Hematopoietic multipotent progenitor cell treated with erythropoietin and hydrocortisone succinate and interleukin-3 and kit ligand, for 15 days (in vitro differentiated cells): ENCODE measurements at regions not wholly inside any gene's neighbourhood (a gene's known extent, or its start where the extent isn't known, plus 50 kb on each side); places are given as distances from the start of the nearest gene placed in this dataset.

Experiments used
- DNase-seq: peaks from one replicate; pipeline ENCODE4 v3.0.0-alpha.2; 2015; ENCODE audit warnings: low spot score

DNA sequence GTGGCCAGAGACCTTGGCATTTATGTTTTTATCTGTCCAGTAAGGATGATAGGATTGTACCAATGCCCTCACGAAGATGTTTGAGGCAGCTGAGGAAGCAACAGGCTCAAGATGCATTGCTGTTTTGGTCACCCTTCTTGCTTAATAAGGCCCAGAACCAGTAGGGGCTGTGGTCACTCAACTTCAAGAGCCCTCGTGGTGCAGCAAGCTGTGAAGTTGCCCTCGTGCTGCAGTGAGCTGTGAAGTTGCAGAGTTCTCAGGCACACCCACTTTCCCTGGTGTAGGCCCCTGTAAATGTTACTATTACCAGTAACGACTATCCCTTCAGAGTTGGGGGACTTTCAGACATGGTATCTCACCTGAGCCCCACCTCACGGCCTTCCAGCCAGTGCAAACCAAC lies 207.6 kb upstream of the LYZL1 start:
- no peak for DNase-seq

- no peak for DNase-seq
Observed at GRCh38 chr10:29081951-29082685, 206.8 kb upstream of the LYZL1 start.

GRCh38 chr10:29083096-29083495 lies 205.8 kb upstream of the LYZL1 start:
- no peak for DNase-seq

- DNase-seq: no peak
Observed at GRCh38 chr10:29084681-29085307, 204.1 kb upstream of the LYZL1 start.

GRCh38 chr10:29089091-29089490 lies 199.8 kb upstream of the LYZL1 start:
- DNase-seq: no peak

GRCh38 chr10:29096303-29096824 lies 192.5 kb upstream of the LYZL1 start:
- no peak for DNase-seq

DNA sequence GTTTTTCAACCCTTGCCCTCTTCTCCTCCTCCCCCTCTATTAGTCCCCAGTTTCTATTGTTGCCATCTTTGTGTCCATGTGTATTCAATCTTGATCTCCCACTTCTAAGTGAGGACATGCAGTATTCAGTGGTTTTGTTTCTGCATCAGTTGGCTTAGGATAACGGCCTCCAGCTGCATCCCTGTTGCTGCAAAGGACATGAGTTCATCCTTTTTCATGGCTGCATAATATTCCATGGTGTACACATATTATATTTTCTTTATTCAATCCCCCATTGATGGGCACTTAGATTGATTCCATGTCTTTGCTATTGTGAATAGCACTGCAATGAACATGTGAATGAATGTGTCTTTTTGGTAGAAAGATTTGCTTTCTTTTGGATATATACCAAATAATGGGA lies 190.4 kb upstream of the LYZL1 start:
- DNase-seq: no peak

- no peak for DNase-seq
Observed at GRCh38 chr10:29099001-29099400, 189.9 kb upstream of the LYZL1 start.

DNA sequence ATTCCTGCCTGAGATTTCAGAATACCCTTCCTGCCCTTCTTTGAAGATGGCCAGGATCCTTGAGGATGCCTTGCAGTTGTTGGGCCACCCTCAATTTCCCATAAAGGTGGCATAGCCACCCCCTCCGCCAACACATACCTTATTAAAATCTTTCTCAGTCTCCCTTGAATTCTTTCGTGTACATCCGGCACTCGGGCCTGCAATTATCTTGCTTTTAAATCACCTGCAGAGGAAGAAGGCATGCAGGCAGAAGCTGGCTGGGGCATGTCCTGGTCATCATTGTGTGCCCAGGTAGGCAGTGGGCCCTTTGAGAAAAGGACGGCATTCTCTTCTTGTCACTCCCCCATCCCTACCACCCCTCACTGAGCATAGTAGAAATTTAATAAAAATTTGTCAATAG lies 189.5 kb upstream of the LYZL1 start:
- DNase-seq: no peak

GRCh38 chr10:29100505-29100904 lies 188.4 kb upstream of the LYZL1 start:
- no peak for DNase-seq

GRCh38 chr10:29102233-29102632 lies 186.6 kb upstream of the LYZL1 start:
- DNase-seq: no peak

DNA sequence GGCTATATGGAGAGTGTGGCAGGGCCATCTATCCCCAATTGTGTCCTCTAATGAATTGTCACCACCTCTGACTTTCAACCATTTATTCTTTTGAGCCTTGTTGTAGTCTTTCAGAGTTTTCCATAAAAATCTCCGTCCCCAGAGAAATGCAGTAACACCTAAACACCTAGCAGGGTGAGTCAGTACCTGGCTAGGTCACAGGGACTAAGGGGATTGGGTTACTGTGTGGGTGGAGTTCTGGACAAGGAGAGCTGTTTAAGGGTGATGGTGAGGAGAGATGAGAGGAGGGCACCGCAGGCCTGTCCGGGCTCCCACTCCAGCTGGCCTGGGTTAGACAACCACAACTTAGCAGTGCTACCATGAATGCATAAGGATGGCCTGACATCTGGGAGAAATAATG lies 186.2 kb upstream of the LYZL1 start:
- no peak for DNase-seq

DNA sequence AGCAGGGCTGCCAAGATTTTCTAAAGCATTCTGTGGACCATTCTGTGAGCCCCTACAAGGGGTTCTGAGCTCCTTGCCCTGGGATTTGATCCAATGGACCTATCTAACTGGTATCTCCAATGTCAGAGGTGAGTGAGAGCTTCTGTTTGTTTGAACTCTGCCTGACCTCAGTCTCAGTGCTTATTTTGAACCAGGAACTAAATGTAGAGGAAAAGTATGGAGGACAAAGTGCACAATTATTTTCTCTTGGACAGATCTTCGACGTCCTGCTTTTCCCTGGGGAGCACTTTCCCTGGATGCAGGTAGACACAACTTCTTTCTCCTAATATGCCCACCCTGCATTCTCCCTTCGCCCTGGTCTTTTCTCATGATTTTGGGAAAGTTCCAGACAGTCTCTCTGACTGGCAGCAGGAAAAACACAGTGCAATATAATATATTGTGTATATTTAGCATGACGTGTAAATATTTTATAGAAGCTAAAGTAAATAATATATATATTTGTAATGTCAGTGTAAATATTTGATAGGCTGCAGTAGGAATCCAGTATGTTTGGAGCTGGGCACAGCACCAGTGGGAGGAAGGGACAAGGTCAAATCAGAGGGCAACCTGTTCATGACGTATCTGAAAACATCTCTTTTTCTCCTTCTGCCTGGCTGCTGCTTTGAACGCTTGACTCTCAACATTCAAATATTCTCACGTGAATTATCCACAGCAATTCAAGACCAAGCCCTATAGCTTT lies 184.0 kb upstream of the LYZL1 start:
- no peak for DNase-seq

GRCh38 chr10:29105516-29106215 lies 183.2 kb upstream of the LYZL1 start:
- DNase-seq: no peak

GRCh38 chr10:29106287-29106686 lies 182.6 kb upstream of the LYZL1 start:
- DNase-seq: no peak

GRCh38 chr10:29107866-29108498 lies 180.9 kb upstream of the LYZL1 start:
- DNase-seq: no peak

DNA sequence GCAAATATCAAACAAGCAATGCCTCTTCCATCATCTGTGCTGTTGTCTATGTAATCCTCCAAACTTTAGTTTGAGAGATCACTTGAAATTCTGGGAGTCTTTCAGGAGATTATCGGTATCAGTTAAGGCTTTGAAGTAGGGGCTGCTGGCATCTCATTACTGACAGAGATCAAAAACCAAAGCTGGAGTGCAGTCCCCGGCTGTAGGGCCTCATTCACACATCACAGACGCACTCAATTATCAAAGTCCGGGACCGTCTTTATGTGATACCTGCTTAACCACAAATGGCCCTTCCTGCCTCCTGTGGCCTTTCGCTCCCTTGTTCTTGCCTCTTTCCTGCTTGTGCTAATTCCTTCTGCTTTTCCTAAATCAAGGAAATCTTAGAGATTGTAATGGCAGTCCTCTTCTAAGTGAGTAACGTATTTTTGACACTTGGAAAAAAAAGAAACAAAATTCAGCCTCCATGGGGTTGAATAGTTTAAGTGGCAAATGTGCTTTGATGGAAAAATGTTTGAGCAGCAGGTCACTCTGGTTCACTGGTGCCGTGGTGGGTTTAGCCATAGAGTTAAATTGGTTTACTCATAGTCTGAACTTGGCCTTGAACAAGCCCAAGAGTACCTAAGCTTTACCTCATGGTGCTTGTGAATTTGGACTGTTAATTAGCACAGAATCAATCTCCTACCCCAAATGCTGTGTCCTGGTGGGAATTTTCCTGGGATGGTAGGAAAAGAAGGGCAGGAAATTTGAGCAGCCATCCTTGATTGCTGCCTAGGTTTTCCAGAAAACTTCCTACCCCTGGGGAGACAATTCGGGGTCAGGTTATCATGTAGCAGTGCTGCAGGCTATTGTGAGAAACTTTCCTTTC lies 178.9 kb upstream of the LYZL1 start:
- no peak for DNase-seq

- DNase-seq: no peak
Observed at GRCh38 chr10:29112827-29113615, 175.8 kb upstream of the LYZL1 start.

GRCh38 chr10:29113616-29113945 lies 175.3 kb upstream of the LYZL1 start:
- DNase-seq: no peak

DNA sequence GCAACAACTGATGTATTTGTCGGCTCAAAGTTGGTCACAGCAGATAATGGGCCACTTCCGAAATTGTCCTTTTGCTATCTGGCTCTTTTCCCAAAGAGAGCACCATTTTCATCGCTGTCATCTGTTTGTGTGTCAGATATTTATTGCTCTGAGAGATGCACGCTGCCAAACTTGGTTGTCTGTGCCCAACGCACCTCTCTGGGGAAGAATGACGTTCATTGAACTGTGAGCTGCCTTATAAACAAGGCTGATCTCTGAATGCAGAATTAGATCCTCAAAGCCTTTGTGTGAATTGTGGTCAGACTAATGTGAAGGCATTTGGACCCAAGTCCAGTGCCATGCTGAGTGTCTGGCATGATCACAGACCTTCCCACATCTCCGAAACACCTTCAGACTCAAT lies 174.7 kb upstream of the LYZL1 start:
- DNase-seq: no peak
